Suppressor macrophage treated with lipopolysaccharide for 1 hour (primary cell): ENCODE measurements at regions not wholly inside any gene's neighbourhood (a gene's known extent, or its start where the extent isn't known, plus 50 kb on each side); places are given as distances from the start of the nearest gene placed in this dataset.

Experiments
- DNase-seq, 3 donors: peaks; one replicate each; pipeline ENCODE4 v3.0.0-alpha.2; 2020 to 2022

GRCh38 chr1:198906739-198907422 is 268.0 kb downstream of the PTPRC start:
- no peak for DNase-seq

DNA sequence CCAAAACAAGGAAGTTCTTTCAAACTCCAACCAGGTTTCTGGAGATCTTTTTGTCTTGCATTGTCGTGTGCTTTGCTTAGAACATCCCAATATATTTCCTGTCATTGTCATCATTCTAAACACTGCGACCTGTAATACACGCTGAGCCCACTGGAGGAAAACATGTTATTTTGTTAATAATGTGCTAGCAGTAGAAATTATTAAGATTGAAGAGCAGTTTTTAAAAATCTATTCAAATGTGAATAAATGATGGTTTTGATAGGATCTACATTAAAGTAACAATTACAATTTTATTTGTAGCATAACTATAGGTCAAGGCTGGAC is 268.5 kb downstream of the PTPRC start:
- no peak for DNase-seq

GRCh38 chr1:198908995-198909394 is 270.2 kb downstream of the PTPRC start:
- DNase-seq: no peak

DNA sequence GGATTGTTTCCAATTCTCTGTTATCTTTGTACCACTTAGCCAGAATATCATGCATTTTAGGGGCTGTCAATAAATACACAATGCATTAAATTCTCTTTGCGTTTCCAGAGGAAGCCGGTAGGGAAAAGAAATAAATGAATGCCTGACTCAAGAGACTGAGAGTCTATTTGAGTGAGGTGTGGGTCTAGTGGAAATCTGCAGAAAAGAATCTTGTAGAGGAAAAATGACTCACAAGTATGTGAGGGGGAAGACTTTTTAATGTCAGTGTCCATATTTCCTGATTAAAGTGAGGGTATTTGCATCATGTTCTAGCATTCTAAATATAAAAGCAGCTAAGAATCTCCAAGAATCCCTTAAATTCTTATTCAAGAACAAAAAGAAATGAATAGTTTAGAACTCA is 271.1 kb downstream of the PTPRC start:
- no peak for DNase-seq

DNA sequence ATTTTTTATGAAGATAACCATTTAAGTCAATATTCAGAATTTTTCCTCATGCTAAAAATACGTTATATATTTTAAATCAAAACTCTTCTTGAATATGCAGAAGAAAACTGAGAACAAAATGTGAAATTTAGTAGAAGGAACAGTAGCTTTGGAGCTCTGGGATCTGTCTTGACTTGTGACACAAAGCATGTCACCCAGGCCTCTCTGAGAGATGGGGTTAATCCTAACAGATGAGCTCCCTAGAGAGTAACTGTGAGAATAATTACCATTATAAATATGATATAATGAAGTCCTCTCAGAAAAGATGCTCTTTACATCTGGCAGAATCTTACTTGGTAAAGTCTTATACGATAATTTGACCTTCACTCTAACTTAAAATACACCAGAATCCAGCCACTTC is 272.0 kb downstream of the PTPRC start:
- no peak for DNase-seq

DNA sequence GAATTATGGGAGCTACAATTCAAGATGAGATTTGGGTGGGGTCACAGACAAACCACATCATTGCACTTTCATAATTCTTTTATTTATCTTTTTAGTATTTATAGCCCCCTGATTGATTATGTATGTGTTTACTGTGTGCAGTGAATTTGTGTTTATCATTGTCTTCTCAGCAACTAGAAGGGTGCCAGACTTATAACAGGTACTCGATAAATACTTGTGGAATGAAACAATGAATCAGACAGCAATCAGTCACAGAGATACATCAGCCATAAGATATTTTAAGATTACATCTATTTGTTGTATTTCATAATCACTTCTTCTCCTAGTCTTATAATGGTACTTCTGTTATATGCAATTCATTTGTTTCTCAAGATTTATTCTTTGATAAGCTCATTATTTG is 273.2 kb downstream of the PTPRC start:
- DNase-seq: no peak

- no peak for DNase-seq
These were observed 274.8 kb downstream of the PTPRC start for GRCh38 chr1:198913667-198914066.

DNA sequence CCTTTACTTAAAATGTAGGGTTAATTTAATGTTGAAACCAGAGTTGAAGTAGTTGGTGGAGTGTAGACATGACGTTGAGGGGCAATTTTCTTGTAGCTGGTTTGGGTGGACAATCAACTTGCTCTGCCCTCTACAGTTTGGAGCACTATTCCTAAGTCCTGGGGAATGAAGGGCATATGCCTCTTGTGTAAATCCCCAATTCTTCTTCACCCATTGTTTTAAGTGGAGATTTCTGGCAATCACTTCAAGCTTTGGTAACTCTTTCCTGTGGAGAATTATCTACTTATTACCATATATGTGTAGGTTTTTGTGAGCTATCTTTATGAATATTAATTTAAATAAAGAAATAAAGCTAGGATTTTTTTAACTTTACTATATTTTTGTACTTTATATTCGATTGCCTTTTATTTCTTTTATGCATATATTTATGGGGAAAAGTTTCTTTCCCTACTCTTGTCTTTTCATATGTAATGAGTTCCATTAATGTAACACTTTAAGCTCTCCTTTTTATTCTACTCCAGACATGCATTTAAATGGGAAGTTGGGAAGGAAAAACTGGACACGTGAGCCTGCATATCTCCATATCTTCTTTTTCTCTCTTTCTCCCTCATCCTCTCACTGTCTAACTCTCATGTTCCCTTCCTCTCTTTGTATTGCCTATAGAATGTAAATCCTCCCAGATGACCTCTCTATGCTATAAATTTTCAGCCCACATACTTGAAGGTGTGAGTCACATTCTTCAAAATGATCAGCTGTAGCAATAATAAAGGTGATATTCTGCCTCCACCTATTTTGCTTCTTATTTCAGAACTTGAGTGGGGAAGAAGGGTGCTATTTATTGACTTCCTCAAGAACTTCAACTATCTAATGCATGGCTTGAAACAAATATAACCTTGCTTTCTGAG is 276.7 kb downstream of the PTPRC start:
- no peak for DNase-seq

DNA sequence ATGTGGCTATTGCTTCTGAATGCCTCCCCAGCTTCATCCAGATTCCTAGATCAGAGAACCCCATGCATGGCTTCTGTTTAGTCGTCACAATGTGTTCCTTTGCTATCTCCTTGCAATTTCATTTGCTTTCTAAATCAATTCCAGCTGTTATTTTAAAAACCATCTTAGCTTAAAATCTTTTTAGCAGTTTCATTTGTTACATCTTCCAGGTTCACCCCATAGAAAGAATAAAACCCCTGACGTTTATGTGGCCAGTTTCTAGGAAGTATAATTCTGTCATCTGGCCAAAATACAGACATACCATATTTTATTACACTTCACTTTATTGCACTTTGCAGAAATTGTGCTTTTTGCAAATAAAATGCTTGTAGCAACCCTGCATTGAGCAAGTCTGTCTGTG is 278.4 kb downstream of the PTPRC start:
- no peak for DNase-seq

DNA sequence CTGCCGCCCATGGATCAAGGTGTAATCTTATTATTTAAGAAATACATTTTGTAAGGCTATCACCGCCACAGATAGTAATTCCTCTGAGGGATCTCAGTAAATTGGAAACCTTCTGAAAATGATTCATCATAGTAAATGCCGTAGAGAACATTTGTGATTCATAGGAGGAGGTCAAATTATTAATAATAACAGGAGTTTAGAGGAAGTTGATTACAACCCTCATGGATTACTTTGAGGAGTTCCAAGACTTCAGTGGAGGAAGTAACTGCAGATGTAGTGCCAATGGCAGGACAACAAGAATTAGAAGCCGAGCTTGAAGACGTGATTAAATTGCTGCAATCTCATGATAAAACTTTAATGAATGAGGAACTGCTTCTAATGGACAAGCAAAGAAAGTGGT is 280.1 kb downstream of the PTPRC start:
- DNase-seq: peak; percentile 44 to 88 (median 79)

DNA sequence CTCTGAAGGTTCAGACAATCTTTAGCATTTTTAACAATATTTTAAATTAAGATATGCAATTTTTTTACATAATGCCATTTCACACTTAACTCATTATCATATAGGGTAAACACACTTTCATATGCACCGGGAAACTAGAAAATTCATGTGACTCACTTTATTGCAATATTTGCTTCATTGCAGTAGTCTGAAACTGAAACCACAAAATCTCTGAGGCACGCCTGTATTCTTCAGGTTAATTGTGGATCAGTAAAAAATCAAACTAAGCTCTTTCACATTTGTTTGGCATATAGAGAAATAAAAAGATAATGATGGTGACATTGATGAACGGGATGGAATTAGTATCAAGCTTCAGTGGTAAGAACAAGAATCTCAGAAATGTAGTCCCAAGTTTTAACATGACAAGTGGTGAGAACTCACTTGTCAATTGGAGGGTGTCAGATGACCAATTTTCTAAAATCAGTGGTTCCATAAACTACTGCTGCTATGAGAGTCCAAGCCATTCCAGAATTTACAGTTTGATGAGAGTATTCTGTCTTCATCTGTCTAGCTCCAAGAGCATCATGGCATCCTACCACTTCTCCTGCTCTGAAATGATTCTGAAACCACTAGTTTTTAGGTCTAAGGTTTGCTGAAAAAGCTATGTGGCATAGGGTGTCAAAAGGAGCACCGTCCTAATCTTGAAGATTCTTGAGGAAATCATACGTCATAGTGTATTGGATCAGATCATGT is 281.0 kb downstream of the PTPRC start:
- peak; percentile 63 to 87 (median 75) for DNase-seq

- DNase-seq: peak; percentile 77 to 98 (median 95)
These were observed 284.0 kb downstream of the PTPRC start for GRCh38 chr1:198922638-198923430.

DNA sequence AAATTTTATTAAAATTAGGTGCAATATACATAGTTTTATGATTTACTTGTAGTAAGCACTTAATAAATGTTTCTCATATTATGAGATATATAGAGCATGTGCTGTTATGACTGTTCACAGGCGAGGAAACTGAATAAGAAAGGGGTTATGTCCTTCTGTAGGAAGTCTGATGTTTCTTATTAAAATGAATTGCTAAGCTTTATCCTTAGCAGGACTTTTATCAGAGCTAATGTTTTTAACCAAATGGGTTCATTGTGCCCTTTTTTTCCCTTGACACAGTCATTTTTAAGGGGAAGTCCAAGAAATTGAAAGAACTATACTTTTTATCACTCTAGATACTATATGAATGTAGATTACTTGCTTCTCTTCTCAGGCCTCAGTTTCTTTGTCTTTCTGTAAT is 285.2 kb downstream of the PTPRC start:
- DNase-seq: peak in 2 of 3 donors; percentile 52 to 69

GRCh38 chr1:198925567-198925966 is 286.7 kb downstream of the PTPRC start:
- DNase-seq: peak in 2 of 3 donors; percentile 59 to 67

- DNase-seq: no peak
These were observed 288.3 kb downstream of the PTPRC start for GRCh38 chr1:198927129-198927528.

GRCh38 chr1:198929111-198929604 is 290.3 kb downstream of the PTPRC start:
- no peak for DNase-seq

DNA sequence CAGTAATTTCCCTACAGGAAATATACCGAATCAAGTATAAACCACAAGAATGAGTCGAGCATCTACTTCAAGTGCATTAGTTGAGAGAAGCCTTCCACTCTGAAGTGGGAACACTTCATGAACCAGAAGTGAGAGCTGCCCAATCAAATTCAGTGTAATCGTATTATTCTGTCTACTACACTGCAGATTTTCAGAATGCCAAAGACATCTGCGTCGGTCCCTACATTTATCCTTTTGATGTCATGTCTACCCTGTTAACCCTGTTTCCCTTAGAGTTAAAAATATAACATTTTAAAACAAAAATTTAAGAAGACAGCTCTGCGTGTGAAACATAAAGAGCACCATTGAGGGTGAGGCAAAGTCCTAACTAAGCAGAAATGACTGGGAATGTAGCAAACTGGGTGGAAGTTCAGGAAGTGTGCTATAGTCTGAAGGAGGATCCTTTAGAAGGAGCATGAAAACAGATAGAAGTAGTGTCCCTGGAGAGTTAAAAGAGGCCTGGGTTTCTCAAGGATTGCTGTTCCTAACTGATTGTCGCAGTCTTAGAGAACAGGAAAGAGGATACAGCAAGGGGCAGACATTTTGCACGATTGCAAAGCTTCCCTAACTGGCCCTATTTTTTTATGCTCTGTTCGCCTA is 291.2 kb downstream of the PTPRC start:
- peak; percentile 59 to 89 (median 83) for DNase-seq

DNA sequence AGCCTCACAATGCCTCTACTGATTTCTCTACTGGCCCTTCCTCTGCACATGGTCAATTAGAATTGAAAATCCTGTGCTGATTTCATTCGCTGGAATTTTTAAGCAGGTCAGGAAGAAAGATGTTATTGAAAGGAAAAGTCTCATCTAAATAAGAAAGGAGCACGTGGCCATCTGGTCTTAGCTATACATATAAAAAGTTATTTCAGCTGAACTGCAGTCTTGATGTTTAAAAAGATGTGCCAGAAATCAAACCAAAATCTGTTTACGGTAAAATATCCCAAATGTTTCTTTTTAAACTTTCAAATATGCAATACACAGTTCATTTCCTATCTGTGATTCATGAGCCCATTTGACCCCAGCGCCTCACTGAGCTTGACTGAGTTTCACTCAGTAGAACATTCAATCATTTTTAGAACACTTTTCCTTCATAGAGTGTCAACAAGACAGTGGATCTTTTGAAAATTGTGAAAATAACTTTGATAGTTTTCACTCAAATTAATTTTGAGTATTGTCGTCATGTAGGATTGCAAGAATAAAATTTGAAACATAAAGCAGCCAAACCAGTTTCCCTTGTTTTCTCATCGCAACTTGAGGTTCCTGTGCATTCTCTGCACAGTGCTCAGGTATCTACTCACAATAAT is 293.6 kb downstream of the PTPRC start:
- DNase-seq: peak; percentile 34 to 49 (median 46)

DNA sequence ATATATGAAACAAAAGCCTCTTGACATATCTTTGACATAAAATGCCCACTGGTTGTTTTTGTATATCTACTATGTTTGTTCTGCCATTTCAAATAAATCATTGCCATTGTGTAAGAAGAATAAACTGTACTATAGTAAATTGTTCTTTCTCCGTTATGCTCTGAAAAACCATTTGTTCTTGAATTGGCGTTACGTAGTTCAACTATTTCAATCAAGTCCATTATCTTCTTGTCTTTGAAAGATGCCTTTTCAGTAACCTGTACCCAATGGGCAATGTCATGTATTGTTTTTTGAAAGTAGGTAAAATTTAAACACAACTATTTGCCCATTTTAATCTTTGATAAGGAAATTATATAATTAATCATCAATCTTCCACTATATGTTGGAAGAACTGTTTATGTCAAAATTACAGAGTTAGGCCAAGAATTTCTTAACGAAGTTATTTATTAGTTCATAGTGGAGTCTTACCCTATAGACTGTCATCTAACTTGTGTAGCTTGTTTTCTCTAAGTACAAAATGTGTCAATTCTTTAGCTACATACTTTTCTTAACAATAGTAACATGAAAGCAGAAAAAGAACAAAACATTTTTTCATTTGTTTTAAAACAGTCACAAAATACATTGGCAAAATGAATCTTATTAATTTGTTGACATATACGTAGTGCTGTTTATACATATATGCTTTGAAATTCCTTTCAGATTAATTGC is 294.8 kb downstream of the PTPRC start:
- DNase-seq: no peak

DNA sequence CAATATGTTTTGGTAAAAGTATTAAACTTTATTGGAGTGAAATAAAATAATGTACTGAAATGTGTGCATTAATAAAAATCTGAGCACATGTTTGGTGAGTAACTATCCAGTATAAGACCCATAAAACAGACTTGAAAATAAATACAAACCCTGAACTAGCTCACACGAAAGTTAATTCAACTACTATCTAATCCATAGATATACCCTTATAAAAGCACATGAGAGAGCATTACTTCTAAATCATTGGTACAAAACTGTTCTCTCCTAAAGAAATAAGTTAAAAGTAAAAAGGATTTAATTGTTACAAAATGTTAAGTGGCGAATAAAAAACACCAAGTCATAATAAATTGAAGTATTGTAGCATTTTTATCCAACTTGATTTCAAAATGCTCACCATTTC is 295.6 kb downstream of the PTPRC start:
- DNase-seq: no peak

DNA sequence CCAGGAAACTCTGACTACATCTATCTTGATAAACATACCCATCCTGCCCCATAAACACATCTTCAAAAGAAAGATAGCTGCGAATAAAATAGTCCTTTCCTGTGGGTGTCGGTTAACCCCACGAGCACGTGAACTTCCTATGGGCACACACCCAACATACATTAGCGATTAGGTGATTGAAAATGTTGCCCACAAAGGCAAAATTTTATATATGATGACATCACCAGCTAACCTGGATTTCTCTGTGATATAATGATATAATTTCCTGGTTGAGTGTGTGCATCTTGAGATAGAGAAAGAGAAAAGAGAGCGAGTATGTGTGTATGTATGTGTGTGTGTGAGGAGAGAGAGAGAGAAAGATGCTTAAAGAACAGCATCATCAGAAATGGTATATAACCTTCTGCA is 296.1 kb downstream of the PTPRC start:
- DNase-seq: peak in 1 of 3 donors; percentile 11
